Peyer's patch (tissue), 4 donors: ENCODE measurements at regions not wholly inside any gene's neighbourhood (a gene's known extent, or its start where the extent isn't known, plus 50 kb on each side); places are given as distances from the start of the nearest gene placed in this dataset.

Experiments used
- DNase-seq, 3 donors: peaks; one replicate each; pipeline ENCODE4 v3.0.0-alpha.2; 2017 to 2019
- H3K27ac ChIP-seq, 4 donors: fragments of 200-600 bp; sonication (generic); one replicate each; pipeline ENCODE4 v1.5.1; 2016 to 2019
- H3K27me3 ChIP-seq, 2 donors: fragments of 200-600 bp; sonication (generic); one replicate each; pipeline ENCODE4 v1.5.1; 2019
- H3K36me3 ChIP-seq, 3 donors: fragments of 200-600 bp; sonication (generic); one replicate each; pipeline ENCODE4 v1.5.1; 2016 to 2019
- H3K4me1 ChIP-seq, 4 donors: fragments of 200-600 bp; sonication (generic); one replicate each; pipeline ENCODE4 v1.5.1; 2016 to 2019
- H3K4me3 ChIP-seq, 4 donors: fragments of 200-600 bp; sonication (generic); 1 replicate in 3 of 4; 2 replicates in 1 of 4; pipeline ENCODE4 v1.5.1; 2016 to 2019; ENCODE audit warnings: mild to moderate bottlenecking in 1 of 4
- H3K9me3 ChIP-seq, 4 donors: fragments of 200-600 bp; sonication (generic); one replicate each; pipeline ENCODE4 v1.5.1; 2016 to 2019; ENCODE audit warnings: mild to moderate bottlenecking in 1 of 4
- CTCF ChIP-seq, 6 experiments: fragments of 450-650 bp in 4 of 6; fragments of 200-600 bp in 2 of 6; sonication (generic) in 1 of 6; IDR thresholded peaks; one replicate each; pipeline ENCODE4 v1.5.1; 2017 to 2019; ENCODE audit warnings: antibody characterized with exemption in 6 of 6, mild to moderate bottlenecking in 3 of 6, moderate library complexity in 1 of 6
- POLR2A ChIP-seq, 2 donors: fragments of 450-650 bp; IDR thresholded peaks; one replicate each; pipeline ENCODE4 v1.5.1; 2017; ENCODE audit warnings: antibody characterized with exemption in 2 of 2, mild to moderate bottlenecking in 2 of 2, moderate library complexity in 2 of 2

- no peaks in the 10 kb centered on the region for H3K4me1 ChIP-seq
- DNase-seq: no peak
- TF ChIP-seq CTCF (IDR thresholded peaks at IDR 0.05): no peak
- no peaks in the 10 kb centered on the region for H3K9me3 ChIP-seq
- H3K4me3 ChIP-seq: no peak overlapping the region
- H3K36me3 ChIP-seq: no peaks in the 10 kb centered on the region
- H3K27me3 ChIP-seq: no peaks in the 10 kb centered on the region
- no peak overlapping the region for H3K27ac ChIP-seq
Observed at GRCh38 chr7:156079156-156079555, 266.9 kb upstream of the SHH start.

- no peaks in the 10 kb centered on the region for H3K27me3 ChIP-seq
- TF ChIP-seq POLR2A (IDR thresholded peaks at IDR 0.05) (no peak), CTCF (IDR thresholded peaks at IDR 0.05) (no peak)
- H3K27ac ChIP-seq: no peak overlapping the region
- no peak for DNase-seq
- no peaks in the 10 kb centered on the region for H3K4me1 ChIP-seq
- no peaks in the 10 kb centered on the region for H3K9me3 ChIP-seq
- H3K4me3 ChIP-seq: no peak overlapping the region
- H3K36me3 ChIP-seq: no peaks in the 10 kb centered on the region
Observed at GRCh38 chr7:156074982-156075615, 262.8 kb upstream of the SHH start.

GRCh38 chr7:156074084-156074483 is 261.8 kb upstream of the SHH start:
- no peaks in the 10 kb centered on the region for H3K36me3 ChIP-seq
- H3K4me3 ChIP-seq: no peak overlapping the region
- H3K9me3 ChIP-seq: no peaks in the 10 kb centered on the region
- H3K27ac ChIP-seq: no peak overlapping the region
- H3K4me1 ChIP-seq: no peaks in the 10 kb centered on the region
- TF ChIP-seq CTCF (IDR thresholded peaks at IDR 0.05) (no peak), POLR2A (IDR thresholded peaks at IDR 0.05) (no peak)
- H3K27me3 ChIP-seq: no peaks in the 10 kb centered on the region
- DNase-seq: no peak

GRCh38 chr7:156073366-156074052 is 261.2 kb upstream of the SHH start:
- TF ChIP-seq POLR2A (IDR thresholded peaks at IDR 0.05) (no peak), CTCF (IDR thresholded peaks at IDR 0.05) (no peak)
- Histone ChIP-seq H3K4me3 (no peak overlapping the region), H3K27me3 (no peaks in the 10 kb centered on the region), H3K9me3 (no peaks in the 10 kb centered on the region), H3K4me1 (no peaks in the 10 kb centered on the region), H3K36me3 (no peaks in the 10 kb centered on the region), H3K27ac (no peak overlapping the region)
- DNase-seq: no peak

- no peaks in the 10 kb centered on the region for H3K36me3 ChIP-seq
- no peak overlapping the region for H3K27ac ChIP-seq
- TF ChIP-seq CTCF (IDR thresholded peaks at IDR 0.05): no peak
- TF ChIP-seq POLR2A (IDR thresholded peaks at IDR 0.05): no peak
- H3K4me3 ChIP-seq: no peak overlapping the region
- H3K27me3 ChIP-seq: no peaks in the 10 kb centered on the region
- no peak for DNase-seq
- no peaks in the 10 kb centered on the region for H3K9me3 ChIP-seq
- H3K4me1 ChIP-seq: no peaks in the 10 kb centered on the region
Observed at GRCh38 chr7:156071612-156072011, 259.3 kb upstream of the SHH start.
